ENCODE measurements at regions not wholly inside any gene's neighbourhood (a gene's known extent, or its start where the extent isn't known, plus 50 kb on each side); places are given as distances from the start of the nearest gene placed in this dataset.

GRCh38 chr5:158116965-158117364, 258.0 kb upstream of the CLINT1 start:
- TF ChIP-seq POLR2A (IDR thresholded peaks at IDR 0.05), result no peak
- TF ChIP-seq, protein P1, sequence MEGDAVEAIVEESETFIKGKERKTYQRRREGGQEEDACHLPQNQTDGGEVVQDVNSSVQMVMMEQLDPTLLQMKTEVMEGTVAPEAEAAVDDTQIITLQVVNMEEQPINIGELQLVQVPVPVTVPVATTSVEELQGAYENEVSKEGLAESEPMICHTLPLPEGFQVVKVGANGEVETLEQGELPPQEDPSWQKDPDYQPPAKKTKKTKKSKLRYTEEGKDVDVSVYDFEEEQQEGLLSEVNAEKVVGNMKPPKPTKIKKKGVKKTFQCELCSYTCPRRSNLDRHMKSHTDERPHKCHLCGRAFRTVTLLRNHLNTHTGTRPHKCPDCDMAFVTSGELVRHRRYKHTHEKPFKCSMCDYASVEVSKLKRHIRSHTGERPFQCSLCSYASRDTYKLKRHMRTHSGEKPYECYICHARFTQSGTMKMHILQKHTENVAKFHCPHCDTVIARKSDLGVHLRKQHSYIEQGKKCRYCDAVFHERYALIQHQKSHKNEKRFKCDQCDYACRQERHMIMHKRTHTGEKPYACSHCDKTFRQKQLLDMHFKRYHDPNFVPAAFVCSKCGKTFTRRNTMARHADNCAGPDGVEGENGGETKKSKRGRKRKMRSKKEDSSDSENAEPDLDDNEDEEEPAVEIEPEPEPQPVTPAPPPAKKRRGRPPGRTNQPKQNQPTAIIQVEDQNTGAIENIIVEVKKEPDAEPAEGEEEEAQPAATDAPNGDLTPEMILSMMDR (IDR thresholded peaks at IDR 0.05), result no peak
- TF ChIP-seq POLR2AphosphoS5 (IDR thresholded peaks at IDR 0.05), result no peak
- no peak for TF ChIP-seq EP300 (IDR thresholded peaks at IDR 0.05)
